Mesothelial cell of epicardium (in vitro differentiated cells): ENCODE measurements at regions not wholly inside any gene's neighbourhood (a gene's known extent, or its start where the extent isn't known, plus 50 kb on each side); places are given as distances from the start of the nearest gene placed in this dataset.

ENCODE experiments used
- DNase-seq, 2 experiments: peaks; one replicate each; pipeline ENCODE4 v3.0.0; 2021; ENCODE audit warnings: low spot score in 2 of 2; ENCODE audit not compliant: unreplicated experiment in 2 of 2
- H3K27ac Mint-ChIP-seq: 2 replicates; pipeline ENCODE4 v1.8.0; 2021; ENCODE audit warnings: mixed read lengths
- H3K27me3 Mint-ChIP-seq: 2 replicates; pipeline ENCODE4 v1.8.0; 2021; ENCODE audit warnings: low read depth, mixed read lengths
- H3K36me3 Mint-ChIP-seq: 2 replicates; pipeline ENCODE4 v1.8.0; 2021; ENCODE audit warnings: mixed read lengths
- H3K4me1 Mint-ChIP-seq: 2 replicates; pipeline ENCODE4 v1.8.0; 2021; ENCODE audit warnings: mixed read lengths
- H3K4me3 Mint-ChIP-seq: 2 replicates; pipeline ENCODE4 v1.8.0; 2021; ENCODE audit warnings: mild to moderate bottlenecking, moderate library complexity, mixed read lengths
- H3K9me3 Mint-ChIP-seq: 2 replicates; pipeline ENCODE4 v1.8.0; 2021; ENCODE audit warnings: mixed read lengths
- CTCF ChIP-seq: fragments of 200-600 bp; sonication (generic); IDR thresholded peaks from one replicate; pipeline ENCODE4 v1.5.0; 2021; ENCODE audit warnings: antibody characterized with exemption; ENCODE audit not compliant: unreplicated experiment

GRCh38 chr2:122135021-122135937 lies 379.8 kb downstream of the TSN start:
- Mint-ChIP-seq H3K27ac (no peak overlapping the region), H3K9me3 (peaks cover 15% of the 10 kb centered on the region), H3K36me3 (no peaks in the 10 kb centered on the region), H3K27me3 (no peaks in the 10 kb centered on the region), H3K4me1 (peaks cover 21% of the 10 kb centered on the region), H3K4me3 (no peak overlapping the region)
- DNase-seq: no peak
- TF ChIP-seq CTCF: no peak

- H3K27me3 Mint-ChIP-seq: no peaks in the 10 kb centered on the region
- H3K4me1 Mint-ChIP-seq: peaks cover 22% of the 10 kb centered on the region
- TF ChIP-seq CTCF: peak; percentile 15
- no peak for DNase-seq
- H3K27ac Mint-ChIP-seq: peak overlapping the region; percentile 17
- peaks cover 8% of the 10 kb centered on the region for H3K9me3 Mint-ChIP-seq
- no peak overlapping the region for H3K4me3 Mint-ChIP-seq
- H3K36me3 Mint-ChIP-seq: no peaks in the 10 kb centered on the region
These were observed 380.6 kb downstream of the TSN start for GRCh38 chr2:122136056-122136455.

- Mint-ChIP-seq H3K4me1 (peaks cover 22% of the 10 kb centered on the region), H3K27ac (no peak overlapping the region), H3K36me3 (no peaks in the 10 kb centered on the region), H3K4me3 (no peak overlapping the region), H3K9me3 (peaks cover 9% of the 10 kb centered on the region), H3K27me3 (no peaks in the 10 kb centered on the region)
- no peak for TF ChIP-seq CTCF
- no peak for DNase-seq
These were observed 383.1 kb downstream of the TSN start for GRCh38 chr2:122138561-122138960.

GRCh38 chr2:122139739-122140420 lies 384.4 kb downstream of the TSN start:
- Mint-ChIP-seq H3K4me1 (peaks cover 22% of the 10 kb centered on the region), H3K4me3 (no peak overlapping the region), H3K36me3 (no peaks in the 10 kb centered on the region), H3K27ac (no peak overlapping the region), H3K27me3 (no peaks in the 10 kb centered on the region), H3K9me3 (peaks cover 8% of the 10 kb centered on the region)
- no peak for TF ChIP-seq CTCF
- no peak for DNase-seq

- H3K27ac Mint-ChIP-seq: no peak overlapping the region
- H3K9me3 Mint-ChIP-seq: peaks cover 8% of the 10 kb centered on the region
- no peaks in the 10 kb centered on the region for H3K36me3 Mint-ChIP-seq
- DNase-seq: no peak
- H3K4me1 Mint-ChIP-seq: peaks cover 3% of the 10 kb centered on the region
- peaks cover 1% of the 10 kb centered on the region for H3K27me3 Mint-ChIP-seq
- TF ChIP-seq CTCF: no peak
- no peak overlapping the region for H3K4me3 Mint-ChIP-seq
These were observed 389.4 kb downstream of the TSN start for GRCh38 chr2:122144884-122145283.
